ENCODE measurements at regions not wholly inside any gene's neighbourhood (a gene's known extent, or its start where the extent isn't known, plus 50 kb on each side); places are given as distances from the start of the nearest gene placed in this dataset.

- Histone ChIP-seq H3K36me3 (no peaks in the 10 kb centered on the region), H3K4me3 (ENCODE audit: low read depth, low read length) (no peak overlapping the region), H3K27ac (no peak overlapping the region), H3K9me3 (ENCODE audit: severe bottlenecking) (no peaks in the 10 kb centered on the region), H3K27me3 (ENCODE audit: insufficient read depth, low read depth, severe bottlenecking) (no peaks in the 10 kb centered on the region)
- no peak for DNase-seq
- no peak for TF ChIP-seq CTCF (IDR thresholded peaks at IDR 0.05; ENCODE audit: low read depth, low read length)
Observed at GRCh38 chr13:65103351-65103750, 2126.8 kb downstream of the PCDH9 start.

GRCh38 chr13:65095161-65096082, 2134.7 kb downstream of the PCDH9 start:
- Histone ChIP-seq H3K4me3 (ENCODE audit: low read depth, low read length) (no peak overlapping the region), H3K36me3 (no peaks in the 10 kb centered on the region), H3K27ac (no peak overlapping the region), H3K27me3 (ENCODE audit: insufficient read depth, low read depth, severe bottlenecking) (no peaks in the 10 kb centered on the region), H3K9me3 (ENCODE audit: severe bottlenecking) (no peaks in the 10 kb centered on the region)
- TF ChIP-seq CTCF (IDR thresholded peaks at IDR 0.05; ENCODE audit: low read depth, low read length), result no peak
- no peak for DNase-seq

GRCh38 chr13:65093357-65093756, 2136.8 kb downstream of the PCDH9 start:
- no peak for TF ChIP-seq CTCF (IDR thresholded peaks at IDR 0.05; ENCODE audit: low read depth, low read length)
- Histone ChIP-seq H3K27ac (no peak overlapping the region), H3K27me3 (ENCODE audit: insufficient read depth, low read depth, severe bottlenecking) (no peaks in the 10 kb centered on the region), H3K36me3 (no peaks in the 10 kb centered on the region), H3K4me3 (ENCODE audit: low read depth, low read length) (no peak overlapping the region), H3K9me3 (ENCODE audit: severe bottlenecking) (no peaks in the 10 kb centered on the region)
- no peak for DNase-seq

- Histone ChIP-seq H3K4me3 (ENCODE audit: low read depth, low read length) (no peak overlapping the region), H3K27me3 (ENCODE audit: insufficient read depth, low read depth, severe bottlenecking) (no peaks in the 10 kb centered on the region), H3K9me3 (ENCODE audit: severe bottlenecking) (no peaks in the 10 kb centered on the region), H3K36me3 (no peaks in the 10 kb centered on the region), H3K27ac (no peak overlapping the region)
- no peak for DNase-seq
- no peak for TF ChIP-seq CTCF (IDR thresholded peaks at IDR 0.05; ENCODE audit: low read depth, low read length)
Observed at GRCh38 chr13:65091031-65091430, 2139.1 kb downstream of the PCDH9 start.

- Histone ChIP-seq H3K27me3 (ENCODE audit: insufficient read depth, low read depth, severe bottlenecking) (no peaks in the 10 kb centered on the region), H3K4me3 (ENCODE audit: low read depth, low read length) (no peak overlapping the region), H3K36me3 (no peaks in the 10 kb centered on the region), H3K9me3 (ENCODE audit: severe bottlenecking) (no peaks in the 10 kb centered on the region), H3K27ac (no peak overlapping the region)
- DNase-seq, result no peak
- TF ChIP-seq CTCF (IDR thresholded peaks at IDR 0.05; ENCODE audit: low read depth, low read length), result no peak
Observed at GRCh38 chr13:65090186-65090585, 2139.9 kb downstream of the PCDH9 start.
